SK-N-SH (cell line): ENCODE measurements at regions not wholly inside any gene's neighbourhood (a gene's known extent, or its start where the extent isn't known, plus 50 kb on each side); places are given as distances from the start of the nearest gene placed in this dataset.

Experiments
- CTCF ChIA-PET: fragments of 300-600, 350-600 bp; formaldehyde crosslinking; extraction: SDS; loops from one replicate; lab custom pipeline; 2021; lab: Yijun Ruan, JAX
- POLR2A ChIA-PET: fragments of 350-600 bp; sonication (Branson Sonifier 250); formaldehyde crosslinking; extraction: SDS; loops from one replicate; lab custom pipeline; 2020; ENCODE audit warnings: antibody characterized with exemption, inconsistent platforms; lab: Yijun Ruan, JAX
- DNase-seq: peaks from one replicate; pipeline ENCODE4 v3.0.0; 2012
- H2AFZ ChIP-seq: fragments of 200-600 bp; sonication (generic); 2 replicates; pipeline ENCODE4 v1.8.1; 2016; ENCODE audit warnings: antibody characterized with exemption, mild to moderate bottlenecking, low read depth
- H3F3A ChIP-seq: fragments of 200-600 bp; sonication (generic); replicated peaks from 2 replicates; pipeline ENCODE3; 2016; ENCODE audit warnings: antibody characterized with exemption, mild to moderate bottlenecking; ENCODE audit not compliant: insufficient read depth
- H3K27ac ChIP-seq, 2 experiments: fragments of 200-500 bp in 1 of 2; fragments of 200-600 bp in 1 of 2; sonication (Bioruptor generic) in 1 of 2; sonication (generic), shearing (Covaris generic) in 1 of 2; 2 replicates each; pipeline versions ENCODE4 v1.5.1 to v1.6.1; 2014 to 2016; ENCODE audit warnings: low read depth in 2 of 2, inconsistent platforms in 1 of 2, low read length in 1 of 2, mild to moderate bottlenecking in 1 of 2, mixed read lengths in 1 of 2
- H3K27me3 ChIP-seq: fragments of 200-600 bp; sonication (generic), shearing (Covaris generic); 2 replicates; pipeline ENCODE4 v1.6.1; 2016; ENCODE audit warnings: mixed run types; ENCODE audit not compliant: insufficient read depth
- H3K36me3 ChIP-seq, 2 experiments: fragments of 200-500 bp in 1 of 2; fragments of 200-600 bp in 1 of 2; sonication (Bioruptor generic) in 1 of 2; sonication (generic) in 1 of 2; replicated peaks in 1 of 2; 2 replicates each; pipeline versions ENCODE3 to v1.5.1; 2014 to 2016; ENCODE audit warnings: low read length in 1 of 2, mild to moderate bottlenecking in 1 of 2; ENCODE audit not compliant: insufficient read depth in 2 of 2, control insufficient read depth in 1 of 2
- H3K4me1 ChIP-seq, 2 experiments: fragments of 200-500 bp in 1 of 2; fragments of 200-600 bp in 1 of 2; sonication (Bioruptor generic) in 1 of 2; sonication (generic), shearing (Covaris generic) in 1 of 2; 2 replicates each; pipeline versions ENCODE4 v1.5.1 to v1.6.1; 2014 to 2016; ENCODE audit warnings: low read depth in 1 of 2, low read length in 1 of 2, mixed run types in 1 of 2; ENCODE audit not compliant: insufficient read depth in 2 of 2, control insufficient read depth in 1 of 2
- H3K4me2 ChIP-seq: fragments of 200-600 bp; sonication (generic), shearing (Covaris generic); 2 replicates; pipeline ENCODE4 v1.6.1; 2017; ENCODE audit warnings: mixed run types
- H3K4me3 ChIP-seq, 2 experiments: fragments of 200-500 bp in 1 of 2; fragments of 200-600 bp in 1 of 2; sonication (Bioruptor generic) in 1 of 2; sonication (generic), shearing (Covaris generic) in 1 of 2; 2 replicates each; pipeline versions ENCODE4 v1.5.1 to v1.8.1; 2014 to 2016; ENCODE audit warnings: low read depth in 2 of 2, inconsistent platforms in 1 of 2, low read length in 1 of 2, mild to moderate bottlenecking in 1 of 2, mixed read lengths in 1 of 2, moderate library complexity in 1 of 2
- H3K79me2 ChIP-seq: fragments of 200-600 bp; sonication (generic); 2 replicates; pipeline ENCODE4 v1.8.1; 2017; ENCODE audit warnings: mild to moderate bottlenecking; ENCODE audit not compliant: insufficient read depth
- H3K9ac ChIP-seq: fragments of 200-600 bp; sonication (generic); 2 replicates; pipeline ENCODE4 v1.6.1; 2017; ENCODE audit warnings: mixed run types
- H3K9me2 ChIP-seq: fragments of 200-600 bp; sonication (generic); 2 replicates; pipeline ENCODE4 v1.6.1; 2017; ENCODE audit warnings: mixed run types
- H3K9me3 ChIP-seq: fragments of 200-600 bp; sonication (generic); 2 replicates; pipeline ENCODE4 v1.6.1; 2017; ENCODE audit warnings: mixed run types, mild to moderate bottlenecking, moderate library complexity
- H4K20me1 ChIP-seq: fragments of 200-600 bp; sonication (generic); 2 replicates; pipeline ENCODE4 v1.6.1; 2017; ENCODE audit warnings: mild to moderate bottlenecking, mixed run types; ENCODE audit not compliant: insufficient read depth
- CHD2 ChIP-seq: fragments of 150-350 bp; IDR thresholded peaks from 2 replicates; pipeline ENCODE4 v1.6.1; 2018; ENCODE audit warnings: low read length; ENCODE audit not compliant: partially characterized antibody
- EZH2phosphoT487 ChIP-seq: fragments of 200-600 bp; sonication (generic); IDR thresholded peaks from 2 replicates; pipeline ENCODE4 v1.6.1; 2017; ENCODE audit warnings: low read depth, mixed run types, mild to moderate bottlenecking, antibody characterized with exemption, moderate library complexity, borderline replicate concordance
- FOXJ3 ChIP-seq: sonication (generic); formaldehyde crosslinking; IDR thresholded peaks from 2 replicates; pipeline ENCODE4 v1.5.1; 2020; ENCODE audit warnings: mild to moderate bottlenecking, missing genetic modification reagents
- FOXM1 ChIP-seq: IDR thresholded peaks from 2 replicates; pipeline ENCODE4 v1.4.0; 2012; ENCODE audit warnings: low read depth, mild to moderate bottlenecking
- NFIC ChIP-seq: IDR thresholded peaks from 2 replicates; pipeline ENCODE4 v1.4.0; 2012; ENCODE audit warnings: borderline replicate concordance
- RCOR1 ChIP-seq: fragments of 150-350 bp; IDR thresholded peaks from 2 replicates; pipeline ENCODE4 v1.6.1; 2017; ENCODE audit warnings: antibody characterized with exemption, low read length
- RFX5 ChIP-seq: IDR thresholded peaks from 2 replicates; pipeline ENCODE4 v1.6.1; 2012; ENCODE audit warnings: mild to moderate bottlenecking, improper control_type of control experiment, low read length
- SMC3 ChIP-seq: IDR thresholded peaks from 2 replicates; pipeline ENCODE4 v1.6.1; 2012; ENCODE audit warnings: low read depth, low read length, improper control_type of control experiment
- TEAD4 ChIP-seq: IDR thresholded peaks from 2 replicates; pipeline ENCODE4 v1.4.0; 2012; ENCODE audit warnings: mild to moderate bottlenecking, borderline replicate concordance; ENCODE audit not compliant: insufficient read depth
- YY1 ChIP-seq: IDR thresholded peaks from 2 replicates; pipeline ENCODE4 v1.4.0; 2012; ENCODE audit warnings: low read depth, mild to moderate bottlenecking
- WGBS: methylation state at CpG from one replicate; pipeline ENCODE4 v1.1.6; 2017; ENCODE audit warnings: low lambda C conversion rate; 5-methylcytosine and 5-hydroxymethylcytosine counted together
- TF ChIP-seq, protein P1 (sequence below): IDR thresholded peaks from 2 replicates; pipeline ENCODE4 v1.4.0; 2012; ENCODE audit warnings: low read depth
- TF ChIP-seq, protein P2 (sequence below): fragments of 150-350 bp; IDR thresholded peaks from 2 replicates; pipeline ENCODE4 v1.6.1; 2017; ENCODE audit warnings: antibody characterized with exemption, low read length, low read depth, borderline replicate concordance

GRCh38 chr5:19266791-19267190 is 721.2 kb downstream of the CDH18 start:
- POLR2A ChIA-PET = no interaction called here
- no peak overlapping the region for H2AFZ ChIP-seq
- H3F3A ChIP-seq = no peaks in the 10 kb centered on the region
- H4K20me1 ChIP-seq = no peaks in the 10 kb centered on the region
- no peaks in the 10 kb centered on the region for H3K9me2 ChIP-seq
- WGBS = 12% methylated on average over 4 of the region's 4 CpGs
- no peak overlapping the region for H3K9ac ChIP-seq
- no peaks in the 10 kb centered on the region for H3K36me3 ChIP-seq
- H3K27ac ChIP-seq = no peak overlapping the region
- no peak for DNase-seq
- no peak overlapping the region for H3K4me3 ChIP-seq
- no peaks in the 10 kb centered on the region for H3K4me1 ChIP-seq
- CTCF ChIA-PET = no interaction called here
- H3K27me3 ChIP-seq = no peaks in the 10 kb centered on the region
- no peak overlapping the region for H3K4me2 ChIP-seq
- H3K9me3 ChIP-seq = no peaks in the 10 kb centered on the region
- TF ChIP-seq FOXM1 (no peak), SMC3 (no peak), NFIC (no peak), FOXJ3 (no peak), RFX5 (no peak), YY1 (no peak), TEAD4 (no peak)
- TF ChIP-seq, protein P1, sequence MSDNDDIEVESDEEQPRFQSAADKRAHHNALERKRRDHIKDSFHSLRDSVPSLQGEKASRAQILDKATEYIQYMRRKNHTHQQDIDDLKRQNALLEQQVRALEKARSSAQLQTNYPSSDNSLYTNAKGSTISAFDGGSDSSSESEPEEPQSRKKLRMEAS = no peak
- H3K79me2 ChIP-seq = no peaks in the 10 kb centered on the region

DNA sequence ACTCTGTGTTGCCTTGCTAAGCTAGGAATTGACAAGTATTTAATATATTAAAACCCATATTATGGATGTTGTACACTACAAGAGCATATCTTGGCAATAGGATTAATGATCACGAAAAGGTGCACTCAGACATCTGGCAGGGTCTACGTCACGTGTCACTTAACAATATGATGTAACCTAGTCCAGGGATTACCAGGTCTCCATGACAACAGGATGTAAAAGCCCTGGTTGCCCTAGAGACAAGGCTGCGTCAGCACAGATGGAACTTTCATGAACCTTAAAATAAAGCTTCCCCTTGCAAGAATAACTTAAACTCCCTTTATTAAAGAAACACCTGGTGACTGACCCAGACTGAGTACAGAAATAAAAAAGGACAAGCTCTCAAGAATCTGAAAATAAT is 717.8 kb downstream of the CDH18 start:
- H3K4me2 ChIP-seq = no peak overlapping the region
- no peak overlapping the region for H3K4me3 ChIP-seq
- no peaks in the 10 kb centered on the region for H3K4me1 ChIP-seq
- H4K20me1 ChIP-seq = no peaks in the 10 kb centered on the region
- no peaks in the 10 kb centered on the region for H3K9me3 ChIP-seq
- POLR2A ChIA-PET = no interaction called here
- WGBS = 25% methylated on average over 2 of the region's 4 CpGs
- CTCF ChIA-PET = interaction anchor here (0.9 kb wide), 1 partner anchor 23 kb away, joined by 3 read pairs; no protein-coding TSS in a partner anchor
- no peak overlapping the region for H2AFZ ChIP-seq
- H3K9ac ChIP-seq = no peak overlapping the region
- H3K9me2 ChIP-seq = no peaks in the 10 kb centered on the region
- TF ChIP-seq EZH2phosphoT487 (no peak), RCOR1 (no peak), CHD2 (no peak), FOXM1 (no peak), NFIC (no peak), FOXJ3 (no peak)
- TF ChIP-seq, protein P2, sequence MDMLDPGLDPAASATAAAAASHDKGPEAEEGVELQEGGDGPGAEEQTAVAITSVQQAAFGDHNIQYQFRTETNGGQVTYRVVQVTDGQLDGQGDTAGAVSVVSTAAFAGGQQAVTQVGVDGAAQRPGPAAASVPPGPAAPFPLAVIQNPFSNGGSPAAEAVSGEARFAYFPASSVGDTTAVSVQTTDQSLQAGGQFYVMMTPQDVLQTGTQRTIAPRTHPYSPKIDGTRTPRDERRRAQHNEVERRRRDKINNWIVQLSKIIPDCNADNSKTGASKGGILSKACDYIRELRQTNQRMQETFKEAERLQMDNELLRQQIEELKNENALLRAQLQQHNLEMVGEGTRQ = no peak
- TF ChIP-seq, protein P1 = no peak
- TF ChIP-seq, all 33 proteins: peak for 0
- Histone ChIP-seq H3K36me3 (no peaks in the 10 kb centered on the region), H3K27ac (no peak overlapping the region), H3F3A (no peaks in the 10 kb centered on the region), H3K79me2 (no peaks in the 10 kb centered on the region), H3K27me3 (no peaks in the 10 kb centered on the region)
- no peak for DNase-seq
